Suprapubic skin (tissue), 4 donors: ENCODE measurements at regions not wholly inside any gene's neighbourhood (a gene's known extent, or its start where the extent isn't known, plus 50 kb on each side); places are given as distances from the start of the nearest gene placed in this dataset.

Source experiments
- DNase-seq, 2 donors: peaks; one replicate each; pipeline ENCODE4 v3.0.0-alpha.2; 2019; ENCODE audit warnings: low spot score in 2 of 2
- H3K27ac ChIP-seq: fragments of 200-600 bp; sonication (generic); one replicate; pipeline ENCODE4 v1.5.1; 2019
- H3K27me3 ChIP-seq: fragments of 200-600 bp; sonication (generic); one replicate; pipeline ENCODE4 v1.5.1; 2019
- H3K36me3 ChIP-seq: fragments of 200-600 bp; sonication (generic); one replicate; pipeline ENCODE4 v1.5.1; 2019
- H3K4me1 ChIP-seq: fragments of 200-600 bp; sonication (generic); one replicate; pipeline ENCODE4 v1.5.1; 2019
- H3K4me3 ChIP-seq: fragments of 200-600 bp; sonication (generic); one replicate; pipeline ENCODE4 v1.5.1; 2019; ENCODE audit warnings: mild to moderate bottlenecking
- H3K9me3 ChIP-seq: fragments of 200-600 bp; sonication (generic); one replicate; pipeline ENCODE4 v1.5.1; 2019
- EP300 ChIP-seq: sonication (generic); formaldehyde crosslinking; IDR thresholded peaks from one replicate; pipeline ENCODE4 v1.6.1; 2017; ENCODE audit warnings: antibody characterized with exemption
- POLR2A ChIP-seq, 2 donors: fragments of 450-650 bp; IDR thresholded peaks; one replicate each; pipeline ENCODE4 v1.6.1; 2017; ENCODE audit warnings: antibody characterized with exemption in 2 of 2, mild to moderate bottlenecking in 2 of 2, moderate library complexity in 2 of 2
- POLR2AphosphoS5 ChIP-seq, 3 donors: sonication (generic); formaldehyde crosslinking; IDR thresholded peaks; one replicate each; pipeline ENCODE4 v1.6.1; 2017; ENCODE audit warnings: antibody characterized with exemption in 3 of 3
- WGBS: methylation state at CpG from one replicate; pipeline ENCODE4 v1.1.5; 2018; 5-methylcytosine and 5-hydroxymethylcytosine counted together
- TF ChIP-seq, protein P1 (sequence below), 2 donors: fragments of 200-600 bp in 1 of 2; fragments of 450-650 bp in 1 of 2; sonication (generic) in 1 of 2; IDR thresholded peaks; one replicate each; pipeline ENCODE4 v1.5.1; 2016 to 2019; ENCODE audit warnings: antibody characterized with exemption in 2 of 2, mild to moderate bottlenecking in 1 of 2, moderate library complexity in 1 of 2

DNA sequence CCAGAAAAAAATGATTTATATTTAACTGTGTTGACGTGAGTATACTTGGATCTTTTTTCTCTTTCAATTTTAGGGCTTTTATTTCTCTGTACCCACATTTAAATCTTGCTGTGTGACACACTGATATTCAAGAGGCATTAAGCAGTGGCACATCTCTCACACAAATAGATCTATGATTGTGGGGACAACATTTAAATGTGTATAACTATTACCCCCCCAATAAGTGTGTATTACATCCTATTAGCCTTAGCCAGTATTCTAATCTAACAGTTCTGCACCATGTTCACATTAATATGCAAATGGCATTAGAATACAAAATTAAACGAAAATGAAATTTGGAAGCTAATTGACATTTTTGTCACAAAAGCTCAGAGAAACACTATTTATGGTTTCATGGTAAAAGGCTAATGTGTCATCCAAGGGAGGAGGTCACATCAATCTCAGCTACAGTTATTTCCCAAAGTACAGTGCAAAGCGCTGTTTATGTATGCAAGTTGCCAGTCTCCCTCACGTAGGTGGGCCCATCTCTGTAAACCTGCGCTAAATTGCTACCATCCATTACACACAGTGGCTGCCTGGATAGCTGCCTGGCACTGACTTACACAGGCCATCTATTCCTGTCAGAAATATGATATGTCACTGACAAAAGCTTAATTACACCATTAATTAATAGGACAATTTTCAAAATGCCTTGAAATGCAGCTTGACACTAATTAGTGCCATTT lies 984.7 kb upstream of the PCDH9 start:
- no peak for TF ChIP-seq POLR2AphosphoS5 (IDR thresholded peaks at IDR 0.05)
- no peak for TF ChIP-seq POLR2A (IDR thresholded peaks at IDR 0.05)
- TF ChIP-seq, protein P1, sequence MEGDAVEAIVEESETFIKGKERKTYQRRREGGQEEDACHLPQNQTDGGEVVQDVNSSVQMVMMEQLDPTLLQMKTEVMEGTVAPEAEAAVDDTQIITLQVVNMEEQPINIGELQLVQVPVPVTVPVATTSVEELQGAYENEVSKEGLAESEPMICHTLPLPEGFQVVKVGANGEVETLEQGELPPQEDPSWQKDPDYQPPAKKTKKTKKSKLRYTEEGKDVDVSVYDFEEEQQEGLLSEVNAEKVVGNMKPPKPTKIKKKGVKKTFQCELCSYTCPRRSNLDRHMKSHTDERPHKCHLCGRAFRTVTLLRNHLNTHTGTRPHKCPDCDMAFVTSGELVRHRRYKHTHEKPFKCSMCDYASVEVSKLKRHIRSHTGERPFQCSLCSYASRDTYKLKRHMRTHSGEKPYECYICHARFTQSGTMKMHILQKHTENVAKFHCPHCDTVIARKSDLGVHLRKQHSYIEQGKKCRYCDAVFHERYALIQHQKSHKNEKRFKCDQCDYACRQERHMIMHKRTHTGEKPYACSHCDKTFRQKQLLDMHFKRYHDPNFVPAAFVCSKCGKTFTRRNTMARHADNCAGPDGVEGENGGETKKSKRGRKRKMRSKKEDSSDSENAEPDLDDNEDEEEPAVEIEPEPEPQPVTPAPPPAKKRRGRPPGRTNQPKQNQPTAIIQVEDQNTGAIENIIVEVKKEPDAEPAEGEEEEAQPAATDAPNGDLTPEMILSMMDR (IDR thresholded peaks at IDR 0.05) = no peak
- no peak for TF ChIP-seq EP300
- Histone ChIP-seq H3K36me3 (no peaks in the 10 kb centered on the region), H3K4me1 (no peaks in the 10 kb centered on the region), H3K27me3 (no peaks in the 10 kb centered on the region), H3K9me3 (no peaks in the 10 kb centered on the region), H3K4me3 (no peak overlapping the region), H3K27ac (no peak overlapping the region)
- 75% methylated on average over 5 of the region's 5 CpGs for WGBS
- DNase-seq = no peak

DNA sequence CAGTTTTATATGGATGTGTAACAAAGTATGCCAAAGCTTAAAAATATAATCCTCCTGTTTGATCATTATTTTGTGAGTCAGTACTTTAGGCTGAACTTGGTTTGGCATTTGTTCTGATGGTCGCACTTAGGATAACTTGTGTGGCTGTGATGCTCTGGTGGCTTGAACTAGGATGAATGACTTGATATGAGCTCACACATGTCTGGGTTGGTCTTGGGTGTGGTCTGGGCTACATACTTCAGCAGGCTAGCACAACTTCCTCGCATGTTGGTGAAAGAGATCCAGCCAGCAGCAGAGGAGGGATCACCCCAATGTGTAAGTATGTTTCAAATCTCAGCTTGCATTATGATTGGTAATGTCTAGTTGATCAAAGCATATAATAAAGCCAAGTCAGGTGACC lies 969.1 kb upstream of the PCDH9 start:
- no peaks in the 10 kb centered on the region for H3K4me1 ChIP-seq
- H3K4me3 ChIP-seq = no peak overlapping the region
- no peaks in the 10 kb centered on the region for H3K9me3 ChIP-seq
- H3K27me3 ChIP-seq = no peaks in the 10 kb centered on the region
- no peak overlapping the region for H3K27ac ChIP-seq
- WGBS = 65% methylated on average over 2 of the region's 2 CpGs
- no peak for TF ChIP-seq EP300
- TF ChIP-seq POLR2AphosphoS5 (IDR thresholded peaks at IDR 0.05) = no peak
- TF ChIP-seq POLR2A (IDR thresholded peaks at IDR 0.05) = no peak
- TF ChIP-seq, protein P1 (IDR thresholded peaks at IDR 0.05) = no peak
- DNase-seq = no peak
- no peaks in the 10 kb centered on the region for H3K36me3 ChIP-seq

DNA sequence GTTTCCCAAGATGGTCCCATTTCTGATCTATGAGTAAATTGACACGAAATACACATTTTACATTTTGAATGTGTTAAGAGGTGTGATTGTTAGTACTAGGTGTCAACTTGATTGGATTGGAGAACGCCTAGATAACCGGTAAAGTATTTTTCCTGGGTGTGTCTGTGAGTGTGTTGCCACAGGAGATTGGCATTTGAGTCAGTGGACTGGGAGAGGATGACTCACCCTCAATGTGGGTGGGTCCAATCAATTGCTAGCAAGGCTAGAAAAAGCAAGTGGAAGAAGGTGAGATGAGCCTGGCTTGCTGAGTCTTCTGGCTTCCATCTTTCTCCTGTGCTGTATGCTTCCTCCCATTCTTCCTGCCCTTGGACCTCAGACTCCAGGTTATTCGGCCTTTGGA lies 960.7 kb upstream of the PCDH9 start:
- H3K36me3 ChIP-seq = no peaks in the 10 kb centered on the region
- no peak overlapping the region for H3K27ac ChIP-seq
- H3K27me3 ChIP-seq = no peaks in the 10 kb centered on the region
- H3K4me3 ChIP-seq = no peak overlapping the region
- no peaks in the 10 kb centered on the region for H3K4me1 ChIP-seq
- no peak for TF ChIP-seq POLR2A (IDR thresholded peaks at IDR 0.05)
- TF ChIP-seq, protein P1 (IDR thresholded peaks at IDR 0.05) = no peak
- TF ChIP-seq EP300 = no peak
- TF ChIP-seq POLR2AphosphoS5 (IDR thresholded peaks at IDR 0.05) = no peak
- DNase-seq = no peak
- H3K9me3 ChIP-seq = no peaks in the 10 kb centered on the region
- 57% methylated on average over 4 of the region's 4 CpGs for WGBS

DNA sequence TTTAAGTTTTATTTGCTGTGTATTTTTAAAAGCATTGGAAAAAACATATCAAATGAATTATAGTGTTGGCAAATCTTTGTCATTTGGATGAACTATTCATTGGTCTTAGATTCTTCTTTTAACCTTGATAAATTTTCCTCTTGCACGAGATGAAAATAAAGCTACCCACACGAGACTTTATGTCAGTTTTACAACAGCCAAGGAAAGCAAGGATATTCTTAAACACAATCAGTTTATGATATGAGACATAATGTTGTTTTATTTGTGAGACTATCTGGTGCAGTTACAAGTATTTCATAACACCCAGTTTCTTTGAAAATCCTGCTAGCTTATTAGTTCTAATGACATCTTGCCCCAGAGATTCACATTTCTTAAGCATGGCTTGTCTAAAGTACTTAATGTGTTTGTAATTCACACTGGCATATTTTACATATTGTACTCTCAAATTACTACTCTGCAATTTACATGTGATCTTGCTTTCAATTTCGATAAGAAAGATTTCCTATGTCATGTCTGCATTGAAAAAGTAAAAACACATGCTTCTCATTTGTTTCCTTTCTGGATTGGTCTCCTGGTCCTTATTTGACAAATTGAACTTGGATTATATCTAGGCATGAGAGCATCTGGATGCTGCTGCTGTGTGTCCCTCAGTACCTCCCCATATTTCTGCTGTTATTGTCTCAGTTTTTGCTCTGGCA lies 955.5 kb upstream of the PCDH9 start:
- TF ChIP-seq POLR2A (IDR thresholded peaks at IDR 0.05) = no peak
- TF ChIP-seq EP300 = no peak
- no peak for TF ChIP-seq POLR2AphosphoS5 (IDR thresholded peaks at IDR 0.05)
- TF ChIP-seq, protein P1 (IDR thresholded peaks at IDR 0.05) = no peak
- no peaks in the 10 kb centered on the region for H3K36me3 ChIP-seq
- no peak overlapping the region for H3K4me3 ChIP-seq
- DNase-seq = no peak
- no peaks in the 10 kb centered on the region for H3K27me3 ChIP-seq
- 23% methylated on average over 3 of the region's 3 CpGs for WGBS
- H3K27ac ChIP-seq = no peak overlapping the region
- H3K4me1 ChIP-seq = no peaks in the 10 kb centered on the region
- no peaks in the 10 kb centered on the region for H3K9me3 ChIP-seq

DNA sequence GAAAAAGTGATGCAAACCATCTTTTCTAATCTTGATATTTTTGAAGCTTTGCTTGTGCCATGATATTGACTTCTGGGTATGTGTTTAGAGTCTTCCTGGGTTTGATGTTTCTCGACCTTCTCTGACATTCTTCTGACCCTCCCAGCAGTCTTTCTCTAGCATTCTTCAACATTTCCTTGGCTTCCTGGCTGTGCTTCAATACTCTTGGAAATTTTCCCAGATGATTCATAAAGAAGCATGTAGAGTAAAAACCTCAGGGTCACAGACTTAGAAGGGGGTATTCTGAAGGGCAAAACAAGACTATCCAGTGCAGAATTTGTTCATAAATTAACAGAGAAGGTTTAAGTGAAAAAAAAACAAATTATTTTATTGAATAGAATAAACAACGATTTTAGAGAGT lies 946.3 kb upstream of the PCDH9 start:
- WGBS = 20% methylated on average over 2 of the region's 2 CpGs
- DNase-seq = no peak
- Histone ChIP-seq H3K4me1 (no peaks in the 10 kb centered on the region), H3K4me3 (no peak overlapping the region), H3K36me3 (no peaks in the 10 kb centered on the region), H3K27me3 (no peaks in the 10 kb centered on the region), H3K27ac (no peak overlapping the region), H3K9me3 (no peaks in the 10 kb centered on the region)
- TF ChIP-seq POLR2AphosphoS5 (IDR thresholded peaks at IDR 0.05) = no peak
- TF ChIP-seq EP300 = no peak
- TF ChIP-seq POLR2A (IDR thresholded peaks at IDR 0.05) = no peak
- TF ChIP-seq, protein P1 (IDR thresholded peaks at IDR 0.05) = no peak
